Activated T-cell treated with anti-CD3 and anti-CD28 coated beads, Interleukin-2, amount 50 U/mL, for 4 hours (primary cell): ENCODE measurements at regions not wholly inside any gene's neighbourhood (a gene's known extent, or its start where the extent isn't known, plus 50 kb on each side); places are given as distances from the start of the nearest gene placed in this dataset.
"Not testable (repeated sequence)": the region's sequence is repeated elsewhere in the genome, so short reads cannot be mapped to it uniquely, and the experiment has no call there.

ENCODE experiments used
- ATAC-seq, 2 donors: fragments of 200-7000 bp; cut with Tn5 transposase; one replicate each; pipeline ENCODE4 v1.10.0; 2021
- DNase-seq: peaks from one replicate; pipeline ENCODE4 v3.0.0-alpha.2; 2020
- H3K27me3 Mint-ChIP-seq: one replicate; pipeline ENCODE4 v1.8.0; 2021; ENCODE audit warnings: low read depth, mixed read lengths
- H3K36me3 Mint-ChIP-seq: one replicate; pipeline ENCODE4 v1.8.0; 2022; ENCODE audit warnings: mixed read lengths; ENCODE audit not compliant: insufficient read depth
- H3K4me1 Mint-ChIP-seq: one replicate; pipeline ENCODE4 v1.8.0; 2021; ENCODE audit warnings: low read depth, mixed read lengths
- H3K4me3 Mint-ChIP-seq: one replicate; pipeline ENCODE4 v1.8.0; 2021; ENCODE audit warnings: mild to moderate bottlenecking, moderate library complexity, mixed read lengths
- H3K9me3 Mint-ChIP-seq: one replicate; pipeline ENCODE4 v1.8.0; 2021; ENCODE audit warnings: mixed read lengths

DNA sequence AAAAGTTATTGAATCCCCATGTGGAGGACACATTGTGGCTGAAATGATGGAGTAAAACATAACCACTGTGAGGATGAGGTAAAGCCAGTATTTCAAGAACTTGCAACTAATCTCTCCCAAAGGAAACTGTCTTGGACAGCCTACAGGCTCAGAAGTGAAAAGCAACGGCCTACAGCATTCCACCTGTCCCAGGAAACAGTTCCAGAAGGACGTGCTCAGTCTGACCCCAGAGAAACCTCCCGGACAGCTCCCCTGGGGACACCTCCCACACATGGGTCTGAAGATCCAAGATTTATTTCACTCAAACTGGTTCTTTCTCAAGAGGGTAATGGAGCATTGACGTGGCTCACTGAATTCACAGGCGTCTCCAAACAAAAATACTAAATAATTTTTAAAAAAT is 115.0 kb upstream of the VOPP1 start:
- H3K9me3 Mint-ChIP-seq, H3K4me1 Mint-ChIP-seq, H3K27me3 Mint-ChIP-seq, H3K4me3 Mint-ChIP-seq, H3K36me3 Mint-ChIP-seq, DNase-seq, ATAC-seq: not testable (repeated sequence)

DNA sequence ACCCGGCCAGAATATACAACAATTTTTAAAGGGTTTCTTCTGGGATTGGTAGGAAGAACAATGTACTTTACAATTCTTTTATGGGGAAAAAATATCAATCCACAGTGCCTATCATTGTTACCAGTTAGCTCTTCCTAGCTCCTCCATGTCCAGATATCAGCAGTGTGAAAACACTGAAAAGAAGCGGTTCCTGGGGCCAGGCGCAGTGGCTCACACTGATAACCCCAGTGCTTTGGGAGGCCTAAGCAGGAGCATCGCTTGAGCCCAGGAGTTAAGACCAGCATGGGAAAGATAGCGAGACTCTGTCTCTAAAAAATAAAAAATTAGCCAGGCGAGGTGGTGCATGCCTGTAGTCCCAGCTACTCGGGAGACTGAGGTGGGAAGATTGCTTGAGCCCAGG is 114.5 kb upstream of the VOPP1 start:
- H3K27me3 Mint-ChIP-seq, H3K9me3 Mint-ChIP-seq, ATAC-seq, H3K4me3 Mint-ChIP-seq, DNase-seq, H3K4me1 Mint-ChIP-seq, H3K36me3 Mint-ChIP-seq: not testable (repeated sequence)

DNA sequence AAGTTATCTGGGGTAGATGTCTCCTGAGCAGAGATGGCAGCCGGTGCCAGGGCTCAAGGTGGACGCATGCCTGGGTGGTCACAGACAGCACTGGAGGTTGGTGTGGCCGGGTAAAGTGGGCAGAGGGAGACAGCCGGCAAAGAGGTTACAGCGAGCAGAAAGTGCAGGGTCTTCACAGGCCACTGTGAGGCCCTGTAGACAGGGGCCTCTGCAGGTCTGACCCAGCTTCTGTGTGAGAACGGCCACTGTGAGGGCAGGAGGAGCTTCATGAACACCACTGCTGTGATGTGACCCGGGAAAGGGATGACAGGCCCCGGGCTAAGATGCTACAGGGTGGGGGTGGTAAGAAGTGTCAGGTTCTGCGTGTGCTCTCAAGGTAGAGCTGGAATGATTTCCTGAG is 111.2 kb upstream of the VOPP1 start:
- H3K4me1 Mint-ChIP-seq, DNase-seq, ATAC-seq, H3K4me3 Mint-ChIP-seq, H3K9me3 Mint-ChIP-seq, H3K27me3 Mint-ChIP-seq, H3K36me3 Mint-ChIP-seq: not testable (repeated sequence)

DNA sequence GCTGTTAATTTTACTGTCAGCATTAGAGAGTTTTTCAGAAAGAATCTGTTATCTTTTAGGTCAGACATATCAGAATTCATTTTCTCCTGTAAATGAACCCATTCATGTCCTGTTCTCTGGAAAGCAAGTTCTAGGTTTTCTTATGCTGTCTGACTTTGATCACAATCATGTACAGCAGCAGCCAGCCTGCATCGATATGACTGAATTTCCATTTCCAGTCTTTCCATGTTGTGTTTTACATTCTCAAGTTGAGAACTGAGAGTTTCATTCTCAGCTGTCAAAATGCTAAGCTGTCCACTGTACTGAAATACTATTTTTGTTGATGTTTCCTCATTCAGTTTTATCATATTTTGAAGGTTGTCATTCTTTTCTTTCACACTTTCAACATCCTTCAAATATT is 103.3 kb upstream of the VOPP1 start:
- not testable (repeated sequence) for DNase-seq, ATAC-seq, H3K36me3 Mint-ChIP-seq, H3K4me1 Mint-ChIP-seq, H3K9me3 Mint-ChIP-seq, H3K27me3 Mint-ChIP-seq, H3K4me3 Mint-ChIP-seq

DNA sequence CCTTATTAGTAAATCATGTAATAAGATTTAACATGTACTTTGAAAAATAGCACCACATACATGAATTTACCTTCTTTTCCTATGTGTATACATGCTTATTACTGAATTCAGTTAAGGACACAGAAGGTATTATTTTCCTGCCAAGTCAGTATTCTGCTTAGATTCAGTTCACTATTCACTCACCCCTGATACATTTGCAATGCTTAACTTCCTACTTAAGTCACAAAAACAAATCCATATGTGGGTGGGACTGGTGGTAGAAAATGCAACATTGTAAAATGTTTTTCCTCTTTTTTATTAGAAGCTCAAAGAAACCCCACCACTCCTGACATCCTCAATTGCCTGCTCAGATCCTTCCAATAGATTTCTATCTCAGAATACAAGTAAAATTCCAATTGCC is 101.2 kb upstream of the VOPP1 start:
- not testable (repeated sequence) for H3K36me3 Mint-ChIP-seq, H3K27me3 Mint-ChIP-seq, ATAC-seq, H3K4me1 Mint-ChIP-seq, H3K9me3 Mint-ChIP-seq, DNase-seq, H3K4me3 Mint-ChIP-seq

DNA sequence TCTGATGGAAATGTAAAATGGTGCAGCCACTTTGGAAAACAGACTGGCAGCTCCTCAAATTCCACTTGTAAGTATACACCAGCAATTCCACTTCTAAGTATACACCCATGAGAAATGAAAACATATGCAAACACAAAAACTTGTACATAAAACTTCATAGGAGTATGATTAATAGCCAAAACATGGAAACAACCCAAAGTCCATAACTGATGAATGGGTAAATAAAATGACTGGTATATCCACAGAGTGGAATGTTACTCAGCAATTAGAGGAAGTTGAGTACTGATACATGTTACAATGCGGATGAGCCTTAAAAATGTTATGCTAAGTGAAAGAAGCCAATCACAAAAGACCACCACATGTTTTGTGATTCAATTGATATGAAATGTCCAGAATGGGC is 99.8 kb upstream of the VOPP1 start:
- ATAC-seq, H3K4me3 Mint-ChIP-seq, H3K9me3 Mint-ChIP-seq, H3K36me3 Mint-ChIP-seq, H3K4me1 Mint-ChIP-seq, DNase-seq, H3K27me3 Mint-ChIP-seq: not testable (repeated sequence)

DNA sequence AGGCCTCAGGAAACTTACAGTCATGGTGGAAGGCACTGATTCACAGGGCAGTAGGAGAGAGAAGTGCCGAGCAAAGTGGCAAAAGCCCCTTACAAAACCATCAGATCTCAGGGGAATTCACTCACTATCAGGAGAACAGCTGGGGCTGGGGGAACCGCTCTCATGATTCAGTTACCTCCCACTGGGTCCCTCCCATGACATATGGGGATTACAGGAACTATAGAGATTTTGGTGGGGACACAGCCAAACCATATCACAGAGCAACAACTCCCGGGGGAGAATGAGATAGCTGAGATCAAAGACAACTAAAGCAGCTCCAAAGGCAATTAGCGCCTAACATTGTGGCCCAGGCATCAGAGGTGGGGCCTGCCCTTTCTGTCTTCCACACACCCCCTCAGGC is 85.4 kb upstream of the VOPP1 start:
- H3K9me3 Mint-ChIP-seq = no peaks in the 10 kb centered on the region
- no peaks in the 10 kb centered on the region for H3K36me3 Mint-ChIP-seq
- DNase-seq (no peak), ATAC-seq (no peak)
- no peaks in the 10 kb centered on the region for H3K27me3 Mint-ChIP-seq
- no peaks in the 10 kb centered on the region for H3K4me1 Mint-ChIP-seq
- no peak overlapping the region for H3K4me3 Mint-ChIP-seq

DNA sequence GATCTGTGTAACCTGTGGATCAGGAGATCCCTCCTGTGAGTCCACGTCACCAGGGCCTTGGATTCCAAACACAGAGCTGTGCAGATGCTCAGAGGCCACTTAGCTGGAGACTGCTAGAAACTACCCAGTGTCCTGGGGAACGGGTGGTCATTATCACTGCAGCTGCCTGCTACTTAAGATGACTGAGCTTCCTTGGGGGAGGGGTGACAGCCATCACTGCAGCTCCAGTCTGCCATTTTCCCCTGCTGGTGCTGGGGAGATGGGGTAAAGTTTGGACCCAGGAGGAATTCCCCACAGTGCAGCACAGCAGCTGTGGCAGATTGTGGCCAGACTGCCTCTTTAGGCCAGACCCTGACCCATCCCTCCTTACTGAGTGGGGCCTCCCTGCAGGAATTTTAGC is 78.8 kb upstream of the VOPP1 start:
- Mint-ChIP-seq H3K27me3 (no peaks in the 10 kb centered on the region), H3K4me1 (no peaks in the 10 kb centered on the region), H3K36me3 (no peaks in the 10 kb centered on the region), H3K4me3 (no peak overlapping the region), H3K9me3 (no peaks in the 10 kb centered on the region)
- ATAC-seq = no peak
- DNase-seq = no peak

DNA sequence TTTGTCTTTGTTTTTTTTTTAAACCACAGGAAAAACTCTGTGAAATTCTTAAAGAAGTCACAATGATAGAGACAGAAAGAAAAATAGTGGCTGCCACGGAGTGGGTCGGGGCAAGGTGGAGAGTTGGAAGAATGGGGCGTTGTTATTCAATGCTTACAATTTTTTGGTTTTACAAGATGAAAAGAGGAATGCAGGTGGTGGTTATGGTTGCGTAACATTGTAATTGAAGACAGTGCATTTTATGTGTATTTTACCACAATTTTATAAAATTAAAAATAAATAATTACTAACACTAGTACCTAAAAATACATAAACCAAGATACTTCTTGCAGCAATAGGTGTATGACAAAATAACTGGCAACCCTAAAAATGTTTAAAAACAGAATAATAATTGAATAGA is 76.9 kb upstream of the VOPP1 start:
- H3K4me3 Mint-ChIP-seq = no peak overlapping the region
- H3K27me3 Mint-ChIP-seq = no peaks in the 10 kb centered on the region
- no peaks in the 10 kb centered on the region for H3K36me3 Mint-ChIP-seq
- no peaks in the 10 kb centered on the region for H3K4me1 Mint-ChIP-seq
- ATAC-seq = no peak
- no peaks in the 10 kb centered on the region for H3K9me3 Mint-ChIP-seq
- DNase-seq = no peak

DNA sequence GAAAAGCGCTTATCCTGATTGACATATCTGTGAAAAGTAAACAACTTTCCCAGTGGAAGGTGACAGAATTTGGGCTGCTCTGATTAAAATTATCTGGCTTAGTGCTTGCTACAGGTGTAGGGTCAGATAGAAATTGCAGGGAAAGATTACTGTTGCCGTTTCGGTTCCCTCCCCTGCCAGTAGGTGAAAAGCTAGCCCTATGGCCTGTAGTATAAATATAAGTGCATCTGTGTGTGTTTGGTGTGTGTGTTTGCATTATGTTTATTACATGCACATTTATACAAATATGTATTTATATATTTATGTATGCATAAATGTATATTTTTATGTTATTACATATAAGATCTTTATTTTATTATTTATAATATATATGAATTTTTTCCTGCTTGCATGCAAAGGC is 72.3 kb upstream of the VOPP1 start:
- no peak for DNase-seq
- Mint-ChIP-seq H3K4me1 (peaks cover 9% of the 10 kb centered on the region), H3K9me3 (peaks cover 5% of the 10 kb centered on the region), H3K4me3 (no peak overlapping the region), H3K27me3 (no peaks in the 10 kb centered on the region), H3K36me3 (no peaks in the 10 kb centered on the region)
- no peak for ATAC-seq

DNA sequence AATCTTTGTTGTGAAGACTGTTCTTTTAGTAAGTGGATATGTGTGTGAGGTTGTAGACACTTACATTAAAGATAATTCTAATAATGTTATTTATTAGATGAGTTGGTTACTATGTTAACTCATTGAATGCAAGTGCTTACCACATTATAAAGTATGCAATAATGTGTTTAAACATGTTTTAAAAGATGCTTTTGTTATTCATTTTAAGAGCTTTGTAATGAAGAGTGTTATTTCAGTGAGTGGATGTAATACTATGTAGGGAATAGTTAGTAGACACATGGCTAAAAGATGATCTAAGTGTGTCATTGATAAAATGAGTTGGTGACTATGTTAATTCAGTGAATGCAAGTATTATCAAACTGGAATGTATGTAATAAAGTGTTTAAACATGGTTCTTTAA is 70.0 kb upstream of the VOPP1 start:
- Mint-ChIP-seq H3K4me3 (no peak overlapping the region), H3K4me1 (peaks cover 9% of the 10 kb centered on the region)
- DNase-seq = no peak

DNA sequence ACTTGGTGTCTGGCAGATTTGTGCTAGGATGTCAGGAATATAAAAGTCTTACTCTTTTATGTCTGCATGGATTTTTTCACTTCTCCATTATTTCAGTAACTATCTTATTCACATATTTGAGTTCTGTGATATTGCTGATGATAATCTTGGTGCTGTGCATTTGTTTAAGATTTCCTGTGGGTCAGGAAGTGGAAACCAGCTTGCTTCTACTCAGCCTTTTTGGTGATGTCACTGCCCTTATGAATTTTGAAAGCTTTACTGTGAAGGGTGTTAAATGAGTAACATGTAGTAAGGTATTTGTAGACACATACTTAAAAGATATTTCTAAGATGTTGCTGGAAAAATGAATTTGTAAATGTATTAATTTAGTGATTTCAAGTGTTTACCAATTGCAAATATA is 69.5 kb upstream of the VOPP1 start:
- Mint-ChIP-seq H3K27me3 (no peaks in the 10 kb centered on the region), H3K36me3 (no peaks in the 10 kb centered on the region), H3K4me3 (no peak overlapping the region), H3K4me1 (peaks cover 9% of the 10 kb centered on the region), H3K9me3 (peaks cover 8% of the 10 kb centered on the region)
- ATAC-seq (peak; percentile 52 to 57), DNase-seq (no peak)

More for the DNA sequence above, 70.0 kb upstream of the VOPP1 start:
- no peak for ATAC-seq
- H3K27me3 Mint-ChIP-seq = no peaks in the 10 kb centered on the region
- H3K36me3 Mint-ChIP-seq = no peaks in the 10 kb centered on the region
- H3K9me3 Mint-ChIP-seq = peaks cover 8% of the 10 kb centered on the region

DNA sequence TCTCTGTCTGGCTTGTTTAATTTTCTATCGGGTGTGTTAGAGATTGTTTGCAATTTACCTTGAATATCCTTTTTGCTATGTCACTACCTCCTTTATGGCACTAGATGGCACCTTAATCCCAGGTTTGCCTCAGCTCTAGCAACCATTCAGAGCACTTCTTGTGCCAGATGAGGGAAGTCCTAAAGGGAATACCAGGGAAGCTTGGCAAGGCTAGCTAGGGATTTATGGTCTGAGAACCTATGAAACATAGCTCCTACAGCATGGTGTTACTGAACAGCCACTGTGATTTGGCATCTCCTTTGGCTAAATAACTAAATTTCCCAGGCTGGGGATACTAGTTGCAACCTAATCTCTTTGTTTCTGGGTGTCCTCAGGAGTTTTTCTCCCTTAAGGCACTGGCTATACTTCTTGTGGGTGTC is 69.0 kb upstream of the VOPP1 start:
- peaks cover 9% of the 10 kb centered on the region for H3K4me1 Mint-ChIP-seq
- H3K4me3 Mint-ChIP-seq = no peak overlapping the region

DNA sequence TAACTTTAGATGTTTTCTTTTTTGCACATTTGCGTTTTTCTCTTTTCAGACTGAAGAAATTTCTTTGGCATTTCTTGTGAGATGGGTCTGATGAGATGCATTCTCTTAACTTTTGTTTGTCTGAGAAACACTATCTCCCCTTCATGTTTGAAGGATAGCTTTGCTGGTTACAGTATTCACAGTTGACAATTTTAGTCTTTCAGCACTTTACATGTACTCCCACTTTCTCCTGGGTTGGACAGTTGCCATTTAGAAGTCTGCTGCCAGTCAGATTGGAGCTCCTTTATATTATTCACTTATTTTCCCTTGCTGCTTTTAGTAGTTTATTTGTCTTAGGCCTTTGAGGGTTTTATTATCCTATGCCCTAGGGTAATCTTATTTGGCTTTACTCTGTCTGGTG is 67.3 kb upstream of the VOPP1 start:
- Mint-ChIP-seq H3K4me3 (no peak overlapping the region), H3K27me3 (no peaks in the 10 kb centered on the region), H3K36me3 (no peaks in the 10 kb centered on the region), H3K4me1 (peaks cover 9% of the 10 kb centered on the region), H3K9me3 (peaks cover 8% of the 10 kb centered on the region)
- DNase-seq = no peak
- ATAC-seq = no peak

More for the DNA sequence above, 69.0 kb upstream of the VOPP1 start:
- DNase-seq = peak; percentile 14
- peaks cover 8% of the 10 kb centered on the region for H3K9me3 Mint-ChIP-seq
- H3K27me3 Mint-ChIP-seq = no peaks in the 10 kb centered on the region
- ATAC-seq = peak; percentile 75 to 87
- H3K36me3 Mint-ChIP-seq = no peaks in the 10 kb centered on the region

DNA sequence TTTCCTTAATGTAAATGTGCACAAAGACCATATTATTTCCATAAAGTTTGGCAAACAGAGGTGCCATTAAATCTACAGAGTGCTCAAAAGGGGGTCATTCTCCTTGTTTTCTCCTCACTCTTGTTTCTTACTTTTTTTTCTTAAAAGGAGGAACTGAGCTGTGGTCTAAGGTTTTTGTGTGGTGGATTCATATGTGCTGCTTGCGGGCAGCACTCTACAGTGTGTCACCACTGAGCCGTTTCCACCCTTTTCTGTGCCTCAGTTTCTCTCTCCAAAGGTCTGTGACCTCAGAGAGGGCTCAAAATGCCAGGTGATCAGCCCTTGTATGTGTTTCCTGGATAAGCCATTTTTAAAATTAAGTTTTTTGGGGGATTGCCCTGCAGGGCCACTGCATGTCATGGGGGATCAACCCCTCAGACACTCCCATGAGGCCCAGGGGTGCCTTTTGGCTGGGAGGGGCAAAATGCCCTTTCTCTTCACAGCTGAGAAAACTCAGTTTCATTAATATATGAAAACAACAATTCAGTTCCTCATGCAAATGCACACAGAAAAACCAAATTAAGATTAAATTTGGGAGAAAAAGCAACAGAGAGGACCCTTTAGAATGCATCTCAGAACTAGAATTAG is 56.9 kb upstream of the VOPP1 start:
- H3K4me1 Mint-ChIP-seq = no peaks in the 10 kb centered on the region
- peaks cover 10% of the 10 kb centered on the region for H3K27me3 Mint-ChIP-seq
- no peaks in the 10 kb centered on the region for H3K36me3 Mint-ChIP-seq
- no peak for ATAC-seq
- H3K4me3 Mint-ChIP-seq = no peak overlapping the region
- no peaks in the 10 kb centered on the region for H3K9me3 Mint-ChIP-seq
- DNase-seq = no peak

DNA sequence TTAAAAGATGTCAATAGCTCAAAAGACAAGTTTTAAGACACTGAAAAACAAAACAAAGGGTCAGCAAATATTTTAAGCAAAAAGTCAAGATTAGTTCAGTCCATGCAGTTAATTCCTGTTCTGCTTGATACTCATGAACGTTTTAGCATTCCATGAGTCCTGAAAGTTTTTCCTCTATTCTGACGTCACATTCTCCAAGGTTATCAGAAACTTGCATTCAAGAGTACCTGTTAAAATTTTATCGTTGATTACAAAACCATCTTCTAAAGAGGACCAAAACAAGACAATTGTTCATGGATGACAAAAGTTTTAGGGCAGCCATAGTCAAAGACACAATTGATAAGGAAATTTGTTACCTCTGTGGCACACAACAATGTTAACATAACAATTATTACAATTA is 52.5 kb upstream of the VOPP1 start:
- DNase-seq = no peak
- Mint-ChIP-seq H3K9me3 (no peaks in the 10 kb centered on the region), H3K36me3 (no peaks in the 10 kb centered on the region), H3K27me3 (peaks cover 20% of the 10 kb centered on the region), H3K4me3 (no peak overlapping the region), H3K4me1 (no peaks in the 10 kb centered on the region)
- no peak for ATAC-seq
